HepG2 (cell line): ENCODE measurements at regions not wholly inside any gene's neighbourhood (a gene's known extent, or its start where the extent isn't known, plus 50 kb on each side); places are given as distances from the start of the nearest gene placed in this dataset.

Experiments
- ATAC-seq: fragments of 200-7000 bp; cut with Tn5 transposase; 3 replicates; pipeline ENCODE4 v1.9.1; 2020; ENCODE audit warnings: mild to moderate bottlenecking, moderate library complexity
- BruUV-seq: library from RNA; stranded (reverse); fragments of 400-500 nt; replicated peaks from 2 replicates; lab custom pipeline; 2021; lab: Mats Ljungman, UMichigan
- CTCF ChIA-PET: fragments of 300-600 bp; formaldehyde crosslinking; extraction: SDS; loops from one replicate; lab custom pipeline; 2021; ENCODE audit warnings: low total read pairs, inconsistent platforms, low intra/inter-chr PET ratio; lab: Yijun Ruan, JAX
- POLR2A ChIA-PET: fragments of 350-600 bp; sonication (Branson Sonifier 250); formaldehyde crosslinking; loops from one replicate; lab custom pipeline; 2020; ENCODE audit warnings: antibody characterized with exemption, inconsistent platforms; lab: Yijun Ruan, JAX
- DNase-seq: peaks from one replicate; pipeline ENCODE4 v3.0.0-alpha.2; 2015; ENCODE audit warnings: low spot score
- FAIRE-seq: peaks from 3 replicates; lab custom pipeline; 2011; peaks lifted over from hg19 to GRCh38; lab: Jason Lieb, UNC
- H2AFZ ChIP-seq: one replicate; pipeline ENCODE4 v1.6.1; 2011; ENCODE audit warnings: low read length, inconsistent platforms
- H3K27ac ChIP-seq: fragments of 300-600 bp; 3 replicates; pipeline ENCODE4 v1.8.0; 2011; ENCODE audit warnings: mixed run types, mild to moderate bottlenecking, mixed read lengths, low read length, inconsistent platforms; ENCODE audit not compliant: insufficient read depth; ENCODE audit errors: extremely low read length
- H3K27me3 ChIP-seq, 2 experiments: fragments of 200-600 bp in 1 of 2; 2 replicates in 1 of 2; 3 replicates in 1 of 2; pipeline versions ENCODE4 v1.6.0 to v1.8.0; 2011; ENCODE audit warnings: low read length in 2 of 2, mild to moderate bottlenecking in 2 of 2, moderate library complexity in 2 of 2, inconsistent platforms in 1 of 2; ENCODE audit not compliant: insufficient read depth in 2 of 2, control insufficient read depth in 1 of 2
- H3K36me3 ChIP-seq, 2 experiments: fragments of 200-600 bp in 1 of 2; replicated peaks in 1 of 2; 2 replicates in 1 of 2; 3 replicates in 1 of 2; pipeline versions ENCODE4 v1.5.1 to v1.8.0; 2011; ENCODE audit warnings: low read length in 2 of 2, inconsistent platforms in 1 of 2; ENCODE audit not compliant: insufficient read depth in 2 of 2, control insufficient read depth in 1 of 2
- H3K4me1 ChIP-seq: 2 replicates; pipeline ENCODE4 v1.5.1; 2012; ENCODE audit warnings: low read length, inconsistent platforms; ENCODE audit not compliant: insufficient read depth
- H3K4me2 ChIP-seq: 2 replicates; pipeline ENCODE4 v1.6.0; 2011; ENCODE audit warnings: low read depth, low read length, inconsistent platforms
- H3K4me3 ChIP-seq, 3 experiments: fragments of 200-600 bp in 1 of 3; sonication (generic), shearing (Covaris generic) in 1 of 3; replicated peaks in 1 of 3; 2 replicates each; pipeline ENCODE4 v1.5.1; 2011 to 2016; ENCODE audit warnings: low read length in 3 of 3, inconsistent platforms in 2 of 3, low read depth in 2 of 3, mild to moderate bottlenecking in 2 of 3, control low read depth in 1 of 3, mixed read lengths in 1 of 3; ENCODE audit not compliant: insufficient read depth in 1 of 3
- H3K79me2 ChIP-seq: one replicate; pipeline ENCODE4 v1.6.1; 2011; ENCODE audit warnings: low read length, inconsistent platforms; ENCODE audit not compliant: insufficient read depth
- H3K9ac ChIP-seq: 2 replicates; pipeline ENCODE4 v1.6.0; 2011; ENCODE audit warnings: mild to moderate bottlenecking, low read depth, low read length, inconsistent platforms; ENCODE audit not compliant: insufficient read depth
- H3K9me3 ChIP-seq: 2 replicates; pipeline ENCODE4 v1.5.1; 2012; ENCODE audit warnings: mild to moderate bottlenecking, low read length
- H4K20me1 ChIP-seq: 2 replicates; pipeline ENCODE4 v1.6.0; 2011; ENCODE audit warnings: inconsistent platforms, mild to moderate bottlenecking, low read length, moderate library complexity; ENCODE audit not compliant: insufficient read depth
- GPBP1L1 ChIP-seq: sonication (generic); formaldehyde crosslinking; IDR thresholded peaks from 2 replicates; pipeline ENCODE4 v1.5.0; 2020; ENCODE audit warnings: mild to moderate bottlenecking, missing genetic modification reagents
- MTA3 ChIP-seq: sonication (generic); formaldehyde crosslinking; IDR thresholded peaks from 2 replicates; pipeline ENCODE4 v1.4.0; 2020; ENCODE audit warnings: missing genetic modification reagents
- SIN3A ChIP-seq: IDR thresholded peaks from 2 replicates; pipeline ENCODE4 v1.6.1; 2011; ENCODE audit warnings: low read depth, mild to moderate bottlenecking, control low read depth, low read length, borderline replicate concordance
- ZBTB25 ChIP-seq: IDR thresholded peaks from 2 replicates; pipeline ENCODE4 v1.6.1; 2018; ENCODE audit warnings: missing genetic modification reagents
- ZNF136 ChIP-seq: sonication (generic); formaldehyde crosslinking; IDR thresholded peaks from 2 replicates; pipeline ENCODE4 v1.8.1; 2022; ENCODE audit warnings: low read depth, mild to moderate bottlenecking, moderate library complexity, missing genetic modification reagents
- ZNF225 ChIP-seq: sonication (generic); formaldehyde crosslinking; IDR thresholded peaks from 2 replicates; pipeline ENCODE4 v1.4.0; 2020; ENCODE audit warnings: mild to moderate bottlenecking, missing genetic modification reagents
- ZNF34 ChIP-seq: sonication (generic); formaldehyde crosslinking; IDR thresholded peaks from 2 replicates; pipeline ENCODE4 v1.4.0; 2020; ENCODE audit warnings: mild to moderate bottlenecking, missing genetic modification reagents, borderline replicate concordance
- ZNF552 ChIP-seq: sonication (generic); formaldehyde crosslinking; IDR thresholded peaks from 2 replicates; pipeline ENCODE4 v1.9.0; 2022; ENCODE audit warnings: missing genetic modification reagents, mild to moderate bottlenecking, borderline replicate concordance
- ZNF703 ChIP-seq: sonication (generic); formaldehyde crosslinking; IDR thresholded peaks from 2 replicates; pipeline ENCODE4 v1.5.1; 2020; ENCODE audit warnings: missing genetic modification reagents, mild to moderate bottlenecking, moderate library complexity, borderline replicate concordance
- in situ Hi-C: cut with HindIII; loops from 2 replicates; pipeline ENCODE4 v1.10.0; 2017; ENCODE audit warnings: low pct_unique_long_range_greater_than_20kb; ENCODE audit not compliant: extremely low pct_ligation_motif_present
- intact Hi-C: fragments of 100-400 bp; cut with micrococcal nuclease; formaldehyde crosslinking; loops from one replicate; pipeline ENCODE4 v1.10.0; 2022; ENCODE audit not compliant: unreplicated experiment

GRCh38 chr14:66240105-66240504 is 246.1 kb upstream of the CCDC196 start:
- H3K9ac ChIP-seq: no peak overlapping the region
- no peaks in the 10 kb centered on the region for H4K20me1 ChIP-seq
- no peak overlapping the region for H3K27ac ChIP-seq
- no peak for FAIRE-seq
- DNase-seq: no peak
- H2AFZ ChIP-seq: no peak overlapping the region
- in situ Hi-C loops: no loop called here
- H3K4me3 ChIP-seq: no peak overlapping the region
- H3K36me3 ChIP-seq: no peaks in the 10 kb centered on the region
- ChIA-PET CTCF (no interaction called here), POLR2A (no interaction called here)
- H3K4me2 ChIP-seq: no peak overlapping the region
- no peaks in the 10 kb centered on the region for H3K27me3 ChIP-seq
- ATAC-seq: no peak
- H3K4me1 ChIP-seq: no peaks in the 10 kb centered on the region
- no peaks in the 10 kb centered on the region for H3K79me2 ChIP-seq
- no peak for TF ChIP-seq GPBP1L1
- TF ChIP-seq ZNF136 (CRISPR knock-in tag): no peak
- TF ChIP-seq ZNF34 (CRISPR knock-in tag): no peak
- no peak for TF ChIP-seq MTA3 (CRISPR knock-in tag)
- TF ChIP-seq SIN3A: no peak
- TF ChIP-seq ZNF225: no peak
- TF ChIP-seq ZNF703 (CRISPR knock-in tag): no peak
- no peak for TF ChIP-seq ZNF552 (CRISPR knock-in tag)
- TF ChIP-seq ZBTB25: no peak
- H3K9me3 ChIP-seq: no peaks in the 10 kb centered on the region
- BruUV-seq: no TSS peak
- intact Hi-C loops: no loop called here
